ENCODE measurements at regions not wholly inside any gene's neighbourhood (a gene's known extent, or its start where the extent isn't known, plus 50 kb on each side); places are given as distances from the start of the nearest gene placed in this dataset.

DNA sequence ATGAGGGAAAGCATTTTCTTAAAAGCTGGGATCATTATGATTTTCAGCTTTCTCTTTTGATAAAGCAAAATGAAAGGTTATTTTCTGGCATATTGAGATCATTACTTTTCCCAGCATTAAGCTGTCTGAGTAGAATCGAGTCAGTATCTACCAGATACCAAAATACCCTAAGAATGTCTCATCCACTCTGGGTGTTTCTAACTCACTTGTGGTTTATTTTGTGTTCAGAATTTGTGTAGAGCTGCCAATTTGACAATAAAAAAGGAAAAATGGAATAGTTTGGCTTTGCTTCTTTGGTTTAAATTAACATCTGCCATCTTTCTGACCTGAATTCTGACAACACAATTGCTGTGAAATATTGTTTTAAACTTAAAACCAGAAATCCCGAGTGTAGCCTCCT is 438.7 kb upstream of the ARGLU1 start:
- FAIRE-seq = no peak
- no peak overlapping the region for H3K4me3 ChIP-seq (ENCODE audit: low read depth, low read length)
- TF ChIP-seq CTCF (IDR thresholded peaks at IDR 0.05; ENCODE audit: insufficient read depth, low read length, severe bottlenecking) = no peak
- H3K36me3 ChIP-seq (ENCODE audit: control insufficient read depth, insufficient read depth, low read length) = no peaks in the 10 kb centered on the region
- no peaks in the 10 kb centered on the region for H3K27me3 ChIP-seq (ENCODE audit: control insufficient read depth, insufficient read depth, low read length)
- no peak for DNase-seq (ENCODE audit: low read depth)

- no peak for DNase-seq (ENCODE audit: low read depth)
- no peak for TF ChIP-seq CTCF (IDR thresholded peaks at IDR 0.05; ENCODE audit: insufficient read depth, low read length, severe bottlenecking)
- FAIRE-seq = no peak
Measured at GRCh38 chr13:107005577-107005976, 437.6 kb upstream of the ARGLU1 start.

GRCh38 chr13:107003911-107004310 is 436.0 kb upstream of the ARGLU1 start:
- H3K27me3 ChIP-seq (ENCODE audit: control insufficient read depth, insufficient read depth, low read length) = no peaks in the 10 kb centered on the region
- no peak for TF ChIP-seq CTCF (IDR thresholded peaks at IDR 0.05; ENCODE audit: insufficient read depth, low read length, severe bottlenecking)
- no peak overlapping the region for H3K4me3 ChIP-seq (ENCODE audit: low read depth, low read length)
- FAIRE-seq = no peak
- H3K36me3 ChIP-seq (ENCODE audit: control insufficient read depth, insufficient read depth, low read length) = no peaks in the 10 kb centered on the region
- no peak for DNase-seq (ENCODE audit: low read depth)

More at GRCh38 chr13:107005577-107005976, 437.6 kb upstream of the ARGLU1 start:
- Histone ChIP-seq H3K36me3 (ENCODE audit: control insufficient read depth, insufficient read depth, low read length) (no peaks in the 10 kb centered on the region), H3K4me3 (ENCODE audit: low read depth, low read length) (no peak overlapping the region), H3K27me3 (ENCODE audit: control insufficient read depth, insufficient read depth, low read length) (no peaks in the 10 kb centered on the region)

DNA sequence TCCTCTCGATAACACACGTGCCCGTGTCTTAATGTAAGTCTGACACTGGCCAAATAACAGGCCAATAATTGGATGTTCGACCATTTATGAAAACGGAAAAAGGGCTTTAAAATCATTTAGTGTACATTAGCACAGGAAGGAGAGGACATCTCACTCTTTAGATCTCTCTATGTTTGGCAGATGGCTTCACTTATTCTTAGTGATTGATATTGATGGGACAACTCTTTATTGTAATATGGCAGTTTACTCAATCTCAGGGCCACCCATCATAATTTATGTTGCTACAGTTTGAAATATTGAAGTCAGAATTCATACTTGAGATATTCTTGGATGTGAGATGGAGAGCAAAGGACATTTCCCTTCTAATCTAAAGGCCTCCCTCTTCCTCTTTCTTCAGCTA is 430.7 kb upstream of the ARGLU1 start:
- FAIRE-seq = no peak
- Histone ChIP-seq H3K4me3 (ENCODE audit: low read depth, low read length) (no peak overlapping the region), H3K27me3 (ENCODE audit: control insufficient read depth, insufficient read depth, low read length) (no peaks in the 10 kb centered on the region), H3K36me3 (ENCODE audit: control insufficient read depth, insufficient read depth, low read length) (no peaks in the 10 kb centered on the region)
- no peak for DNase-seq (ENCODE audit: low read depth)
- no peak for TF ChIP-seq CTCF (IDR thresholded peaks at IDR 0.05; ENCODE audit: insufficient read depth, low read length, severe bottlenecking)

DNA sequence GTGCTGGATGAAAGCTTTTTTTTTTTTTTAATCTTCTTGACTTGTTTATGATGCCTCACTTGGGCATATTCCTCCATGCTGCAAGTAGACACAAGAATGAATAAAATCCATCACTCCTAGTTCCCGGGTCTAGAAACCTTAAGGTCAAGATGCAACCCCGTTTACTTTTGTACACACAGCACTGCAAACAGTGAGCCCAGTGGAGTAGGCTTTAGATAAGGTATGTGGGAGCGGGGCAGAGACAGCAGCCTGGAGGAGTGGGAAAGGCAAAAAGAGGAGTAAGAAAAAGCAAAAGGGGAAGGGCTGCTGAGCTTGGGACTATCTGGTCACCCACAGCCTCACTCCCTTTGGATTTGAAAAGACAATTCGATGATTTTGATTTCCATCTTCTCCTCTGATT is 429.8 kb upstream of the ARGLU1 start:
- no peak overlapping the region for H3K4me3 ChIP-seq (ENCODE audit: low read depth, low read length)
- DNase-seq (ENCODE audit: low read depth) (no peak), FAIRE-seq (no peak)
- no peaks in the 10 kb centered on the region for H3K36me3 ChIP-seq (ENCODE audit: control insufficient read depth, insufficient read depth, low read length)
- no peaks in the 10 kb centered on the region for H3K27me3 ChIP-seq (ENCODE audit: control insufficient read depth, insufficient read depth, low read length)
- TF ChIP-seq CTCF (IDR thresholded peaks at IDR 0.05; ENCODE audit: insufficient read depth, low read length, severe bottlenecking) = no peak

DNA sequence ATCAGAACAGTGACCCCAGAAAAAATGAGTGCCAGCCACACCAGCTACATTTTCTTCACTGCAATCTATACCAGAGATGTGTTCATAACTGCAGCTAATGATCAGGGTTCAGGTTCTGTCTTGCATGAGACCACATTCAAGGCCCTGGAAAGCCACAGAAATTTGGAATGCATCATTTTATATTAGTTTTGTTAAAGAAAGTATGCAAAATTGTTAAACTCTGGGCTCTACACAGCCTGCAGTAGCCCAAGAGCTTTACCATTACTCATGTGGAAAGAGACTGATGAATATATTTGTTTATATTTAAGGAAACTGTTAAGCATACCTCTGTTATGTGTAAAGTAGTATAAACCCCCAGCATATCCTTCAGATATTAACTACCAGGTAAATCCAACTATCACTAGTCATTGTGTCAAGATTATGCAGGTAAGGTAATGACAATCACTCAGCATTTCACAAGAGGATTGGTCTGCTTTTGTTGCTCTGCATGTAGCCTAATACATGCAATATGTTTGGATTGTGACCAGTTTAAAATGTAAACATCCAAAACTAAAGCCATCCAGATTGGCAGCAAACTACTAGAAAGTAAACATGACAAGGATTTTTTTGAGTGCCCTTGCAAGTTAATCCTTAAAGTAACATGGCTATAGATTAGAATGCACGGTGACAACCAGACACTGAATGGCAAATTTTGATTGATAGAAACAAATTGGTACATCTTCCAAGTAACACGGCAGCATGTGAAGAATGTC is 429.1 kb upstream of the ARGLU1 start:
- no peaks in the 10 kb centered on the region for H3K27me3 ChIP-seq (ENCODE audit: control insufficient read depth, insufficient read depth, low read length)
- H3K4me3 ChIP-seq (ENCODE audit: low read depth, low read length) = no peak overlapping the region
- FAIRE-seq (no peak), DNase-seq (ENCODE audit: low read depth) (no peak)
- H3K36me3 ChIP-seq (ENCODE audit: control insufficient read depth, insufficient read depth, low read length) = no peaks in the 10 kb centered on the region
- no peak for TF ChIP-seq CTCF (IDR thresholded peaks at IDR 0.05; ENCODE audit: insufficient read depth, low read length, severe bottlenecking)

Data from bronchial epithelial cell (primary cell).